HG02571 (cell line): ENCODE measurements at regions not wholly inside any gene's neighbourhood (a gene's known extent, or its start where the extent isn't known, plus 50 kb on each side); places are given as distances from the start of the nearest gene placed in this dataset.

Experiments
- ATAC-seq: cut with Tn5 transposase; IDR thresholded peaks from one replicate; pipeline ENCODE4 v1.9.1; 2021; ENCODE audit warnings: mild to moderate bottlenecking, moderate library complexity; ENCODE audit not compliant: unreplicated experiment

- ATAC-seq, result no peak
Measured at GRCh38 chr18:47602273-47602897, 328.1 kb downstream of the SMAD2 start.

GRCh38 chr18:47601581-47602272, 328.7 kb downstream of the SMAD2 start:
- ATAC-seq, result no peak

GRCh38 chr18:47595831-47596501, 334.5 kb downstream of the SMAD2 start:
- no peak for ATAC-seq

GRCh38 chr18:47594621-47595086, 335.8 kb downstream of the SMAD2 start:
- ATAC-seq, result no peak

GRCh38 chr18:47593744-47594472, 336.6 kb downstream of the SMAD2 start:
- no peak for ATAC-seq

- no peak for ATAC-seq
Measured at GRCh38 chr18:47591429-47591828, 339.0 kb downstream of the SMAD2 start.

GRCh38 chr18:47587587-47587986, 336.1 kb upstream of the SKOR2 start:
- ATAC-seq, result no peak

GRCh38 chr18:47586418-47587070, 335.1 kb upstream of the SKOR2 start:
- ATAC-seq, result no peak

GRCh38 chr18:47585914-47586313, 334.5 kb upstream of the SKOR2 start:
- ATAC-seq, result no peak

- ATAC-seq, result no peak
Measured at GRCh38 chr18:47585136-47585535, 333.7 kb upstream of the SKOR2 start.

- no peak for ATAC-seq
Measured at GRCh38 chr18:47582093-47582492, 330.6 kb upstream of the SKOR2 start.

GRCh38 chr18:47577520-47577919, 326.1 kb upstream of the SKOR2 start:
- ATAC-seq, result no peak

- no peak for ATAC-seq
Measured at GRCh38 chr18:47574966-47575365, 323.5 kb upstream of the SKOR2 start.

- no peak for ATAC-seq
Measured at GRCh38 chr18:47571957-47572356, 320.5 kb upstream of the SKOR2 start.

GRCh38 chr18:47566809-47567208, 315.3 kb upstream of the SKOR2 start:
- no peak for ATAC-seq

- no peak for ATAC-seq
Measured at GRCh38 chr18:47560723-47561715, 309.6 kb upstream of the SKOR2 start.

GRCh38 chr18:47558110-47558750, 306.8 kb upstream of the SKOR2 start:
- ATAC-seq, result no peak

GRCh38 chr18:47557160-47557559, 305.7 kb upstream of the SKOR2 start:
- no peak for ATAC-seq

GRCh38 chr18:47552783-47553182, 301.3 kb upstream of the SKOR2 start:
- no peak for ATAC-seq
